Osteocyte (in vitro differentiated cells): ENCODE measurements at regions not wholly inside any gene's neighbourhood (a gene's known extent, or its start where the extent isn't known, plus 50 kb on each side); places are given as distances from the start of the nearest gene placed in this dataset.

Experiments used
- DNase-seq: peaks from one replicate; pipeline ENCODE4 v3.0.0; 2021; ENCODE audit warnings: mixed read lengths; ENCODE audit not compliant: unreplicated experiment; ENCODE audit errors: extremely low spot score
- H3K27ac Mint-ChIP-seq: one replicate; pipeline ENCODE4 v1.8.0; 2021; ENCODE audit warnings: mild to moderate bottlenecking, mixed read lengths; ENCODE audit not compliant: unreplicated experiment
- H3K27me3 Mint-ChIP-seq: one replicate; pipeline ENCODE4 v1.8.0; 2021; ENCODE audit warnings: mixed read lengths; ENCODE audit not compliant: unreplicated experiment
- H3K36me3 Mint-ChIP-seq: one replicate; pipeline ENCODE4 v1.8.0; 2021; ENCODE audit warnings: mixed read lengths; ENCODE audit not compliant: unreplicated experiment
- H3K4me1 Mint-ChIP-seq: one replicate; pipeline ENCODE4 v1.8.0; 2021; ENCODE audit warnings: mixed read lengths; ENCODE audit not compliant: unreplicated experiment
- H3K4me3 Mint-ChIP-seq: one replicate; pipeline ENCODE4 v1.8.0; 2021; ENCODE audit warnings: mild to moderate bottlenecking, moderate library complexity, mixed read lengths; ENCODE audit not compliant: unreplicated experiment
- H3K9me3 Mint-ChIP-seq: one replicate; pipeline ENCODE4 v1.8.0; 2021; ENCODE audit warnings: mixed read lengths; ENCODE audit not compliant: unreplicated experiment
- CTCF ChIP-seq: fragments of 200-600 bp; sonication (generic); IDR thresholded peaks from 2 replicates; pipeline ENCODE4 v1.5.0; 2021; ENCODE audit warnings: antibody characterized with exemption, mild to moderate bottlenecking, moderate library complexity

GRCh38 chr2:129761569-129762021, 217.9 kb upstream of the RAB6C start:
- Mint-ChIP-seq H3K36me3 (no peaks in the 10 kb centered on the region), H3K27ac (no peak overlapping the region), H3K4me1 (no peaks in the 10 kb centered on the region), H3K27me3 (no peaks in the 10 kb centered on the region), H3K9me3 (no peaks in the 10 kb centered on the region), H3K4me3 (no peak overlapping the region)
- peak; percentile 80 for DNase-seq
- TF ChIP-seq CTCF, result no peak

GRCh38 chr2:129762386-129763189, 216.9 kb upstream of the RAB6C start:
- Mint-ChIP-seq H3K4me3 (no peak overlapping the region), H3K36me3 (no peaks in the 10 kb centered on the region), H3K27ac (no peak overlapping the region), H3K4me1 (no peaks in the 10 kb centered on the region), H3K9me3 (no peaks in the 10 kb centered on the region), H3K27me3 (no peaks in the 10 kb centered on the region)
- no peak for TF ChIP-seq CTCF
- DNase-seq, result peak; percentile 57

- DNase-seq, result peak; percentile 78
Observed at GRCh38 chr2:129763190-129763846, 216.1 kb upstream of the RAB6C start.

GRCh38 chr2:129763966-129764365, 215.5 kb upstream of the RAB6C start:
- Mint-ChIP-seq H3K36me3 (no peaks in the 10 kb centered on the region), H3K4me1 (no peaks in the 10 kb centered on the region), H3K4me3 (no peak overlapping the region), H3K9me3 (no peaks in the 10 kb centered on the region), H3K27me3 (no peaks in the 10 kb centered on the region), H3K27ac (no peak overlapping the region)
- DNase-seq, result no peak
- no peak for TF ChIP-seq CTCF

More at GRCh38 chr2:129763190-129763846, 216.1 kb upstream of the RAB6C start:
- Mint-ChIP-seq H3K4me1 (no peaks in the 10 kb centered on the region), H3K27ac (no peak overlapping the region), H3K4me3 (no peak overlapping the region), H3K27me3 (no peaks in the 10 kb centered on the region), H3K36me3 (no peaks in the 10 kb centered on the region), H3K9me3 (no peaks in the 10 kb centered on the region)
- TF ChIP-seq CTCF, result no peak
